HG03108 (cell line): ENCODE measurements at regions not wholly inside any gene's neighbourhood (a gene's known extent, or its start where the extent isn't known, plus 50 kb on each side); places are given as distances from the start of the nearest gene placed in this dataset.

Experiments used
- ATAC-seq: cut with Tn5 transposase; IDR thresholded peaks from one replicate; pipeline ENCODE4 v1.9.1; 2021; ENCODE audit warnings: moderate library complexity; ENCODE audit not compliant: unreplicated experiment

GRCh38 chr4:35250761-35251160 lies 993.6 kb downstream of the ARAP2 start:
- ATAC-seq: no peak

- no peak for ATAC-seq
Observed at GRCh38 chr4:35252071-35252470, 992.2 kb downstream of the ARAP2 start.

- no peak for ATAC-seq
Observed at GRCh38 chr4:35252866-35253265, 991.4 kb downstream of the ARAP2 start.

GRCh38 chr4:35253331-35253730 lies 991.0 kb downstream of the ARAP2 start:
- no peak for ATAC-seq

DNA sequence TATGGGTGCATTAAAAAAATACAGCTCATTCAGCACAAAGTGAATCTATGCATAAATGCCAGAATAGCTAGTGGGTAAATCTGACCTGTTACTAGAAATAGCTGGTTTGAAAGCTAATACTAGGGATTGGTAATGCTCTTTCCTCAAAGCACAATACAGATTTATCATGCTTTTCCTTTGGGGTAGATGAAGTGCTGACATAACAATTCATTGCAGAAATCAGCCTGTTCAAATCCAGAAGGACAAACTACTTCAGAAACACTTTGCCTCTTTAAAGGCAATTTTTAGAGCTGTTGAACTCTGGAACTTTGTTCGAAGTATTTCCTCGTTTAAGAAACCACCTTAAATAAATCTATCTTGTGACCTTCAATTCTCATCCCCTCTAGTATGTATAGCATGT lies 957.9 kb downstream of the ARAP2 start:
- ATAC-seq: no peak

DNA sequence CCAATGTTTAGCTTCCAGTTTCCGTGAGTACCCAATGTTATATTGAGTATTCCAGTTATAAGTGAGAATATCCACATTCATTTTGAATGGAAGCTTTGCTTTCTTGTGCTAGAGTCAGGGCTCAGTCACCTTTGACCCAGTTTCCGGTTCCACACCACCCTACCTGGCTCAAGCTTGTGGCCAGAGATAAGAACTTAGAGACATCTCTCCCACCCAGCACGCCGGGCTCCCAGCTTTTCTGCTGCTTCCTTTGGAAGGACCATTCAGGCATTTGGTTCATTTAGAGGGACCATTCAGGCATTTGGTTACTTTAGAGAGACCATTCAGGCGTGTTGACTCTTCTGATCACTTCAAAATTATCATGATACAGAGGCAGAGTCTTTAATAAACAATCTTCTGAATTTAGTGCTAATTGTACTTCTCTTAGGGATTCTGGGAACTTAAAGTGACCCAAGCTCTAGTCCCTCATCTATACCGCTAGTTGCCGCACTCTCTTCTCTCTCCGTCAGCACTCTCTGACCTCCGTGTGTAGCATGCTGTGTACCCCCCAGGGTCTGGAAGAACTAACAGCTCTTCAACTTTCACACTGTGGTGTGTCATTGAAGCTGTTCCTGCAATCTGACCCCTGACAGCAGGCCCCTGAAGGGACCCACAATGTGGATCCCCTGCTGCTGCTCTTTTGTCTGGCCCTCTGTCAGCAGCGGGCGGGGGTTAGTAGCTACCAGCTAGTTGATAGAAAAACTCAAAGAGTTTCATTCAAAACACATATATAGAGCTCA lies 943.1 kb downstream of the ARAP2 start:
- ATAC-seq: no peak

DNA sequence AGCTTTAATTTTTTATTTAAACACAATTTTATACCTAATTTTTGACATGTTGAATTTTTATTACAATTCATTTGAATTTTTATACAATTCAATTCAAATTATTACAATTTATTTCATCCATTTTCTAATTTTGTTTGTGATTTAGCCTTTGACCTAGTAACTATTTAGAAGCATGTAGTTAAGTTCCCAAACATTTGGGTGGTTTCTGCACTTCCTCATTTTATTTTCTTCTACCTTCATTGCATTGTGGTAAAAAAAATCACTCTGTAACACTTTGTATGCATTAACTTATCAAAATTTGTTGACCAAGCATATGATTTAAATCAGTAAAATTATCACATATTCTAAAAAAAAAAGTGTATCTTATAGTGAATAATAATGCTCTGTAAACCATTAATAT lies 928.9 kb downstream of the ARAP2 start:
- no peak for ATAC-seq

DNA sequence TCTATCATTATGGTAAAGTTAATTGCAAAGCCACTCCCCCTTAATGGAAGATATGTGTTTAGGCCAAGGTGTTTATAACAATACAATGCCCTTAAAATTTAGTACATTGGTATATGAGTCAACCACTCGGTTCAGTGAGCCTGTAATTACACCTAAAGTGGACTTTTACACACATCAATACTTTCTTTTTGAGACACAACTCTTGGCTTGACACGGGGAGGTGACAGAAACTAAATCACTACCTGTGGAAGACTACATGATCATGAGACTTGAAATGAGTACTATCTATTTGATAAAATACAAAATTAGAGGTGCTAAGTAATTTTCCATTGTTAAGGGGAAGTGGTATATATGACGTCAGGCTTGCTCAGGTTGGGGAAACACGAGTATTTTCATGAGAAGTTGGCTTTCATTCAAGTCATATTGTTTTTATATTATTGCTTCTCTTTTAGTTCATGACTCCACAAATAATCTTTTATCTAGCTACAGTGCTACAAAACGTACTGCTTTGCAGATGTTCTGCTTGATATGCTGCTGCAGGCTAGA lies 918.3 kb downstream of the ARAP2 start:
- no peak for ATAC-seq

- ATAC-seq: no peak
Observed at GRCh38 chr4:35342833-35343232, 901.5 kb downstream of the ARAP2 start.

GRCh38 chr4:35347276-35347675 lies 897.0 kb downstream of the ARAP2 start:
- no peak for ATAC-seq

GRCh38 chr4:35358001-35358584 lies 886.2 kb downstream of the ARAP2 start:
- no peak for ATAC-seq

- no peak for ATAC-seq
Observed at GRCh38 chr4:35364321-35364870, 879.9 kb downstream of the ARAP2 start.

GRCh38 chr4:35365186-35365585 lies 879.1 kb downstream of the ARAP2 start:
- no peak for ATAC-seq

- no peak for ATAC-seq
Observed at GRCh38 chr4:35399912-35400311, 844.4 kb downstream of the ARAP2 start.

GRCh38 chr4:35423104-35423503 lies 821.2 kb downstream of the ARAP2 start:
- no peak for ATAC-seq

- ATAC-seq: no peak
Observed at GRCh38 chr4:35447474-35447873, 796.8 kb downstream of the ARAP2 start.

- no peak for ATAC-seq
Observed at GRCh38 chr4:35459045-35459444, 785.3 kb downstream of the ARAP2 start.

DNA sequence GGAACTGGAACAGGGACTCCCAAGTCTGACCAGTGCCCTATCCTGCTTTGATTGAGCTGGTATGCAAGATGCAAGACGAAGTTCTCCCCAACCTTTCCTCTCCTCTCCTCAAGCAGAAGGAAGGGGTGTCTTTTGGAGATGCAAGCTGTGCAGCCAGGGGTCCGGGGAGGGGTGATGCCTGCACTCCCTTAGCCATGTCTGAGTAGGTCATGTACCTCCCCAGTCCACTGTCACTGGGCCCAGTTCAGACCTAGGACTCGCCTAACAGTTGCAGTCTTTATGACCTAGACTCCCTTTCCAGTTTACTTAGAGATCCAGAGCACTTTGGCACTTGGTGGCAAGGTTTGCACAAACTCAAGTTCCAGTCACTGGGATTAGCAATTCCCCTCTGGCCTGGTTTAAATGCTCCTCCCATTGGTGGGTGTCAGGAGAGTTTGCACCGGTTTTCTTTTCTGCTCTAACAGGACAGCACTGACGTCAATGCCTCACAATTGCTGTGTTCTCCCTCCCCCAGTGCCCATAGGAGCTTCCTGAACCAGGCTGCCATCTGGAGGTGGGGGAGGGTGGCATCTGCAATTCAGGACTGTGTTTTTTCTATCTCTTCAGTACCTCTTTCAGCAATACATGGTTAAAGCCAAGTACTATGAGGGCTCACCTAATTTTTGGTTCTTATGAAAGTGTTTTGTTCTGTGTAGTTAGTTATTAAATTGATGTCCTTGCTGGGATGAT lies 782.2 kb downstream of the ARAP2 start:
- no peak for ATAC-seq

- no peak for ATAC-seq
Observed at GRCh38 chr4:35463251-35463952, 780.9 kb downstream of the ARAP2 start.

DNA sequence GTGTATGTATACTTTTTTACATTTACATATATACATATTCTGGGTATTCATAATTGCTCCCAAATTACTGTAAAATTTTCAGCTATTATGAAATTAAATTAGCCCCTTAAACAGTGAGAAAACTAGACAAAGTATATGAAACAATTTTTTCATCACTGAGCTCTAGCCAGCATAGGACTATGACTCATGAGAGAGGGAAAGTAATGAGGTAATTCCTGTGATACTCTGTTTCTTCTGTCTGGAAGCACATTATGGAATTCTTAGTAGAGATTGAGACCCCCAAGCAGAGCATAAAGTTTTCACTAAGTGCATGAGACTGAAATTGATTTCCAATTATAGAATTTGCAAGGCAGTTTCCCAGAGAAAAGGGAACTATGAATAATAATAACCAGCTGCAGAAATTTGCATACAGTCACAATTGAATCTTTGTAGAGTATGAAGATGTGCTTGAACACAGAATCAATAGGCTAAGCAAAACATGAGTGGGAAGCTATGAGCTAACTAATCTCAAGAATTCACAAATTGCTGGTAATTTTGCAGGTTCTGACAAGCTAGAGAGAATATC lies 779.3 kb downstream of the ARAP2 start:
- no peak for ATAC-seq

GRCh38 chr4:35491093-35491492 lies 753.2 kb downstream of the ARAP2 start:
- ATAC-seq: no peak
